ENCODE measurements at regions not wholly inside any gene's neighbourhood (a gene's known extent, or its start where the extent isn't known, plus 50 kb on each side); places are given as distances from the start of the nearest gene placed in this dataset.

GRCh38 chr20:1061484-1062221 lies 56.7 kb upstream of the PSMF1 start:
- no peak for TF ChIP-seq CTCF (IDR thresholded peaks at IDR 0.05; ENCODE audit: poor library complexity)
- no peak for TF ChIP-seq EZH2phosphoT487 (IDR thresholded peaks at IDR 0.05; ENCODE audit: low read depth, severe bottlenecking, unreplicated experiment)
- no peak for TF ChIP-seq EZH2 (IDR thresholded peaks at IDR 0.05; ENCODE audit: borderline replicate concordance)
